ENCODE measurements at regions not wholly inside any gene's neighbourhood (a gene's known extent, or its start where the extent isn't known, plus 50 kb on each side); places are given as distances from the start of the nearest gene placed in this dataset.

DNA sequence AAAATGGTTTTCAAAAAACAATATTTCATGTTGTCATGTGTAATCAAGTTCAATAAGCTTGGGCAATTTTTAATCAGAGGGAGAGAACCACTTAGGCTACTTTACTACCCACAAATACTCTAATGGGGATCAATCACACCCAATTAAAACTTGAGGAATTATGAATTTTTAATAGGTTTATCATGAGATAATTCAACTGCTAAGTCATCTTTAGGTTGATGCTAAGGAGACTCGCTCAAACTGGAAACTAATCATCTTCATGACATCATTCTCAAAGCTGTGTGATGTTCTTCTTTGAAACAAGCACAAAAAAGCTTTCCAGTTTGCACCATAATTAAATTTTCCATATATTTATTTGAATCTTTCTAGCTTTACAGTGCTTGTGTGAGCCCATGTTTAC lies 867.5 kb downstream of the MAT2B start:
- intact Hi-C loops (cut with DNase I), result no loop called here
- DNase-seq (ENCODE audit: low spot score), result no peak

DNA sequence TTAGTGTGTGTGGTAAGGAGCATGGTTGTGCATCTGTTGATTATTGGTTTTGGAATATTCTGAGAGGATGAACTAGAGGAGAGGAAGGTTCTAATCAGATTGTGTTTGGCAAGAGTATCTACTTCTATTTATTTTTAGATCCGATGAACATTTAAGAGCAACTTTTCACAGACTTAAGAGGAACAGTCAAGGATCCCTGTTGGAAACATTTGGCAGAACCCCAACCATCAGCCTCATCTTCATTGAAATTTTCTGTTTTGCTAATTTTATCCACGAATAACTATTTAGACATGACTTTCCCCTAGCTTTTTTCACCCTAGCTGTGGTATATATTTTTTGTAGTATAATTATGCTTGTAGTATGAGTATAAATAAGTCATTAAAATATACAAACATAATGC lies 868.5 kb downstream of the MAT2B start:
- DNase-seq (ENCODE audit: low spot score), result no peak
- intact Hi-C loops (cut with DNase I), result no loop called here

DNA sequence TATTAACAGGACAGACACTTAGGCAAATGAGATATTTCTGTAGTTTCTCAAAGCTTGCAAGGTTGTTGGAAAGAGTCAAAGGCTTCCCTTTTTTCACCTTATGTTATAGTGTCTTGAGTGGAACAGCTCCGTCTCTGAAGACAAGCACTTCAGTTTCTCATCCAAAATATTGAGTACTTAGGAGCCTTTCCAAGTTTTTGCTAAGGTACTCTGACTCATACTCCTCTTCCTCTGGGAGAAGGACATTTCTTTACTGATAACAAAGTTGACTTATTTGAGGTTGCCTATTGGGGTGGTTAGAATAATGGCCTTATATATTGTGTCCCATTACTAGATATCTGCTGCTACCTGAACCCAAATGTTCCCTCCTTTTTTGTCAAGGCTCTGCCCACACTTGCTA lies 869.6 kb downstream of the MAT2B start:
- intact Hi-C loops (cut with DNase I), result no loop called here

DNA sequence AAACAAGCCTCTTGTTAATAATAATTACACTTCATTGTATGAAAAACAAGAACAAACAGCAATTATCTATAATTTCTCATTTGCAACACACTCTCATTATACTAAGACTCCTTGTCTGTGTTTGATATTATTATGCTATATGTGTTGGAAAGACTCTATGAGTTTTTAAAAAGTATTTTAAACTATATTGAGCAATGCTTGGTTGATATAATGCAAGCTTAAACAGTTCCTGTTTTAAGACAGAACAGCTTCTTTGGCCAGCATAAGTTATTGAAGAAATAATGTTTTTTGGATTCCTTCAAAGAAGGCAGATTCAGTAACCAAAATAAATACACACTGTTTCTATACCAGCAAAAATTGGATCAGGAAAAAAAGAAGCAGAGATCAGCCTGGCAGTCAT lies 871.4 kb downstream of the MAT2B start:
- intact Hi-C loops (cut with DNase I), result no loop called here
- DNase-seq (ENCODE audit: low spot score), result no peak

More for the DNA sequence above, 869.6 kb downstream of the MAT2B start:
- no peak for DNase-seq (ENCODE audit: low spot score)

DNA sequence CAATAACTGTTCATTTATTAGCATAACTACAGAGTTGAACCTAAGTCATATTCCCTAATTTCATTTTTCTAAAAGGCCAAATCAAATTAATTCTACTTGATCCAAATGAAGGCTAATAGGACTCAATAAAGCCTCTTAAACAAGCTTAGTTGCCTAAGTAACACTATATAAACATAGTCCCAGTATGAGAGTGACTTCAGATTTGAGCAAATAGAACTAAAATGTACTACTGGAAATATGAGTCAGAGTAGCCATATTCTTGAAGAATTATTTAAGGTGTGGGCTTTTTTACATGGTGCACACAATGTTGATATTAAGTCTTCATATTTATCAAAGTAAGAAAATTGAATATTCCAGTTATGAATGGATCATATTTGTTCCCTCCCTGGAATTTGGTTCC lies 872.3 kb downstream of the MAT2B start:
- DNase-seq (ENCODE audit: low spot score), result no peak
- intact Hi-C loops (cut with DNase I), result no loop called here

DNA sequence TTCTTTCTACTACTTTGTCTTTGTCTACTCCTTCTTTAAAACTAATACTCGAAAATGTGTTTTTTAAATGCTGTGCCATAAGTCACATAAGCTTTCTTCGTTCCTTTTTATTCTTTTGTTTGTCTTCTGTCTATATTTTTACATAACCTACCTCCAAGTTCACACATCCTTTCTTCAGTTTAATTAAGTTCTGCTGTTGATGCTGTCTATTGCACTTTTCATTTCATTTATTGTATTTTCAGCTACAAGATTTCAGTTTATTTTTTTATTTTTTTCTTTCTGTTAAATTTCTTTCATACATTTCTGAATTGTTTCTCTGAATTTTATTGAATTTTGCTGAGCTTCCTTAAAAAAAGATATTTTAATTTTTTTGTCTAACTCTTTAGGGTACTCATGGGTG lies 878.2 kb downstream of the MAT2B start:
- no peak for DNase-seq (ENCODE audit: low spot score)
- intact Hi-C loops (cut with DNase I), result no loop called here

DNA sequence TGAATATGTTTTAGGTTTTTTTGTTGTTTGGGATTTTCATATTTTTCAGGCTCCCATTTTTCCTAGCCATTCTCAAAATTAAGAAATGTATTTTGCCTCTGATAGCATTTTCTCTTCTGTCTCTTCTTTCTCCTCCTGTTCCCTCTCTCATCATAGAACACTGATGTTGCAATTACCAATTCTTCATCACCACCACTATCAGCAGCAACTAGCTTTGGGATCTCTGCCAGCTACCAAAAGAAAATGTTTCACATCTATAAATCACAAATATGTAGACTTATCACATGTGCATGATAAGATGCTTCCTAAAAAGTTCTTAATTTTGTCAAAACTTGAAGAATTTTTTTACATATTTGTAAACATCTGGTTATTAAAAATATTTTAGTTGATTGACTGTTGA lies 887.1 kb downstream of the MAT2B start:
- intact Hi-C loops (cut with DNase I), result no loop called here
- no peak for DNase-seq (ENCODE audit: low spot score)

DNA sequence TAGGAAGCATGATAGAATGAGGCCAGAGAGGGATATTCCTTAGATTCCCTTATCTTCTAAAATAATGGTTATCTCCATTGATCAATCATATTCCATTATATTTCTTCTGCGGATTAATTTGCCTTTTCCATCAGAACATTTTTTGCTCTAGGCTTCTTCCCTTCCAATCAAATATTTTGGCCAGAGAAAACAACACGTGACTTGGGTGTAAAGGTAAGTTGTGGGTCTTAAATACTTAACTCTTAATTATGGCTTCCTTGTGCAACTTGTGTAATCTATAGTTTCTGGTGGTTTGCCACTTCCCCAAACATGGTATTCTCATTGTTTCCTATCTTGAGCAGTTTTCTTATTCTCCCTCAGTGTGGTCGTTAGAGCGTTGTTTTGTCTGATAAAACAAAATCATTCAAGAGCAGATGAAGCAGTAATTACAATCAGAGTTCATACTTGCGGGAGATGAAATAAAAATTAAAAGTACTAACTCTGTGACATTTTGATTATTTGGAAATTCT lies 889.3 kb downstream of the MAT2B start:
- DNase-seq (ENCODE audit: low spot score), result no peak
- intact Hi-C loops (cut with DNase I), result no loop called here

DNA sequence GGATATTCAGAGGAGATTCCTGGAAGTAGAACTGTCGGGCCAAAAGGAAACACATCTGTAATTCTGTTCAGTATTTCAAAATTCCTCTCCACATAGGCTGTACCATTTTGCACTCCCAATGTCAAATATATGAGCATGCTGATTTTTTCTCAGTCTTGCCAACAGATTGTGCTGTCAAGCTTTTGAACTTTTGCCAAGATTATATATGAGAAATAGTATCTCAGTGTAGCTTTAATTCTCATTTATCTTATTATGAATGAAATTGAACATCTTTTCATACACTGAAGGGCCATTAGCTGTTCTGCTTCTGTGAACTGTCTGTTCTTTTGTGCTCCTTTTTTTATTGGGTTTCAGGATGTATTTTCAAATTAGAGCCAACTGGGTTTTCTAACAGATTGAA lies 907.1 kb downstream of the MAT2B start:
- intact Hi-C loops (cut with DNase I), result no loop called here
- DNase-seq (ENCODE audit: low spot score), result no peak

DNA sequence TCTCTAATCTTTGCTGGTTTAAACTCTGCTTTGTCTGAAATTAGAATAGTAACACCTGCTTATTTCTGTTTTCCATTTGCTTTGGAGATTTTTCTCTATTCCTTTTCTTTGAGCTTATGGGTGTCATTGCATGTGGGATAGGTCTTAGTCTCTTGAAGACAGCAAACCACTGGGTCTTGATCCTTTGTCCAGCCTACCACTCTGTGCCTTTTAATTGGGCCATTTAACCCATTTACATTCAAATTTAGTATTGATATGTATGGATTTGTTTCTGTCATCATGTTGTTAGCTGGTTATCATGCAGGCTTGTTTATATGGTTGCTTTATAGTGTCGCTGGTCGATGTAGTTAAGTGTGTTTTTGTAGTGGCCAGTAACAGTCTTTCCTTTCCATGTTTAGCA lies 914.7 kb downstream of the MAT2B start:
- intact Hi-C loops (cut with DNase I), result no loop called here
- no peak for DNase-seq (ENCODE audit: low spot score)

DNA sequence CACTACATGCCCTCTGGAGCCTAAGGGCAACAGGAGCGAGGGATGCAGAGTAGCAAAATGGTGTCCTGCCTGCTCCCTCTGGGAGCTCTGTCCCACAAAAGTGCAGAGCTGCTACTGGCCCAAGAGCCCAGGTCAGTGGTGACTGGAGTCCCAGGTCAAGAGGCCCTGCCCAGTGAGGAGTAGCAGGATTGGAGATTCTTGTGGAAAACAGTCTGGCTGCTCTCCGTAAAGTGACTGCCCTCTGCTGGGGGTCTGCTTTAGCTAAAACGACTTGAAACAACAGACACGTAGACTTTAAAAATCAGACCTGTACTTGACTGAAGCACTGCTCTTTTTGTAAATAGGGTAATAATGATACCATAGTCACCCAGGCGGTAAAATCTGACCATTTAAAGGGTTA lies 917.0 kb downstream of the MAT2B start:
- DNase-seq (ENCODE audit: low spot score), result no peak
- intact Hi-C loops (cut with DNase I), result no loop called here

DNA sequence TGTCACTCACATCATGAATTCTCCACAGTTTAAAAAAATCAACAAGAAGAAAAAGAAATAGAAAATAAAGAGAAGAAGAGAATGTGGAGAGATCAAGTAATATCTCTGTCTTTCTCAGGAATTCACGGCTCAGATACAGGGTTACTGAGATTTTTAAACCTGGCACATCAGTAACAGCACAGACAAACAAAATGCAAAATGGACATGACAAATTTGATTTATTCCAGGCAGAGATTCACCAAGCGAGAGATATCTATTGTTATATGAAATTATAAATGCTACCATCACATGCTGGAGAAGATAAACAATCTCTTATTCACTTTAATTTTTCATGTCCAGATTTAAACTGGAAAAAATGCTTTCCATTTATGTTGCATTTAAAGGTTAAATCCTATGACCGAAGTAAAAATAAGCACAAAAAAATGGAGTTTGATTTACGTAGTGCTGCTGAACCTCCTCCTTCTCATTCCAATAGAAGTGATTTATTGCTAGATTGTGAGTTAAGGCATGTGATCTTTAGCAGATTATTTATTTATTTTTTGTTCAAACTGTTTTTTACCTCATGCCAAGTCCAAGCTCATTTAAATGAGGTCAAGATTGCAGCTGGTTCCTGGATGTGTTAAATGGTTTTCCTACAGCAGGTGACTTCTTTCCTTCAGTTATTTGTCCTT lies 926.4 kb downstream of the MAT2B start:
- no peak for DNase-seq (ENCODE audit: low spot score)
- intact Hi-C loops (cut with DNase I), result no loop called here

DNA sequence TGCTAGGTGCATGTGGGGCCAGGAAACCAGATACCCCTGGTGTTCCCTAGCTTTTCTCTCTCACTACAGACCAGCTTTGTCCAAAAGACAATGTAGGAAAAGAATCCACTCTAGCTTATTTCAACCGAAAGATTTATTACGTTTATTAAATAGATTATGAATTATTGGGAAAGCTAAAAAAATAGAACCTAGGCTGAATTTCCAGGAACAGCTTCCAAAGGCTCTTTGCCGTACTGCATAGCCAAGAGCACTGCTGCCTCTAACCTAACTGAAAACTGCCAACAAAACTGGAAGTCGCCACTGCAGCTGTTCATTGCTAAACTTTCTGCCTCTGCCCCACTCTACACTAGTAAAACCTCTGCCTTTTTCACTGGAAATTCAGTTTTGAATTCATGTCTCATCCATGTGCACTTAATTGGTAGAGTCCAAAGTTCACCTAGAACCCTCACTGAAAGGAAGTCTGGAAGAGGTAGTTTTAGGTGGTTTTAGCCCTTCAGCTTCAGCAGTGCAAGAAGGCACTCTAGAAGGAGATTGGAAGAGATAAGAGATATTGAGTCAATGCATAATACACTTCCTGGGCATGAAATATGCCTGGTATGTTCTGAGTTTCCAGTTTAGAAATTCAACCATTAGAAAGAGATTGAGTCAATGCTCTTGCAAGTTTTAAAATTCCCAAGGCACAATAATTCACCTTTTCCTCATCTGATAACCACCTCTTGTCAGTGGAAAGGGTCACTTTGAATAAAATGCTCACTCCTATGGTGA lies 927.9 kb downstream of the MAT2B start:
- intact Hi-C loops (cut with DNase I), result no loop called here
- DNase-seq (ENCODE audit: low spot score), result no peak

DNA sequence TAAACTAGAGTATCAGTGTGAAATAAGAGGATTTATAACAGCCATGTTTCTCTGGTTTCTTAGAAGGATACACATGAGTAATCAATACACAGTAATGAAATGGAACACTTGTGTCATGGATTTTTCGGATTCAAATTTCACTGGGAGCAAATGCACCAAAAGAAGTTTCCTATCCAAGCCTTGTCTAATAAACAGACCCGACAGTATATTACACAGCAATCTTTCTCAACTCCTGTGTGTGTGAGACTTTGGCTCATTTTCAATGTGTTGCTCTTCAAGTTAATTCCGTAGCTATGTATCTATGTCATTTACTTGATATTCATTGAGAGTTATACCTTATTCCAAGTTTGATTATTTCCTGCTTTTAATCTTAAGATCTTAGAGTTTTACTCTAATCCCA lies 930.2 kb downstream of the MAT2B start:
- intact Hi-C loops (cut with DNase I), result no loop called here
- no peak for DNase-seq (ENCODE audit: low spot score)

DNA sequence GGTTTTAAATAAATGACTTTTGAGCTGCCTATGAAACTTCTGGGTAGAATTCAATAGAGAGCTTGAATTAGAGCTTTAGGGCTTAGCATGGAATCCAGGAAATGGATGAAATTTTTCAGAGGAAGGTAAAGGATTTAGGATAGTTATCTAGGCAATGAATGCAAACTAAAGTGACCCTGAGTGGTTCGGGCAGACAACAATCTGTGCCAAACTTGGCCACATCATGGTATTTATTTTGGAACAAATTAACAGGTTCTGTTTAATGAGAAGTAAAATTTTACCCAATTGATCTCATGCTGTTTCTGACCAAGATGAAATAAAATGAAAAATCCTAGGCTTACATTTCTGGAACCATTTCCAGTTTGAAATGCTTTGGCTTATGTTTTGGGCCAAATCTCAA lies 934.4 kb downstream of the MAT2B start:
- intact Hi-C loops (cut with DNase I), result no loop called here
- DNase-seq (ENCODE audit: low spot score), result no peak

DNA sequence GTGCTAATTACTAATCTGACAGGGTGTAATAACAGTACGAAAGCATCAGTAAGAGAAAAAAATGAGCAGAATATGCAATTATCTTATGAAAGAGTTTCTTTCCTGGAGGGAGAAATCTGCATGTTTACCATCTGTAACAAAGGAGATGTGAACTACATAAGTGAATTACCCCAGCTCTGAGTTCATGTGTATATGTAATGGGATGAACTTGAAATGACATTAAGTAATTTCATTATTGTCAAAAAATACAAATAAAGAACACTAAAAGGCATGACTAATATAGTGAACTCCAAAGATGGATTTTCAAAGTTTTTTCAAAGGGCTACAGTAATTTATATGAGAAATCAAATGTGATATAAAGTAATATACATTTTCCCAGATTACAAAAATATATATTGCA lies 944.0 kb downstream of the MAT2B start:
- DNase-seq (ENCODE audit: low spot score), result no peak
- intact Hi-C loops (cut with DNase I), result no loop called here

DNA sequence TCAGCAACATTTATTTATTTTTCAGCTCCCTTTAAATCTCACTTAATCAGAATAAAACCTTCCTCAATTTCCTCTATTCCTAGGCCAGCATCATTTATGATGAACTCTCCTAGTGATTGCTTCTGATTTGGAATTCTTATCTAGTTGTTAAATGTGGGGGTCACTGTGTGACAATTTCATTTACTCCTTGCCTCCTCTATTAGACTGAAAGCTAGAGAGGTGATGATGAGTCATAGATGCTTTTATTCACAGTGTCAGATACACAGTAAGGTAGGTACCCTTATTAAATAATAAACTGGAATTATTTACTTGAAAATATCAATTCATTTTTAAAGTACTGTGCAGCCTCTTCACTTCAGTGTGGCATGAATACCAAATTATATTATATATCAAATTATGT lies 960.6 kb downstream of the MAT2B start:
- no peak for DNase-seq (ENCODE audit: low spot score)
- intact Hi-C loops (cut with DNase I), result no loop called here

DNA sequence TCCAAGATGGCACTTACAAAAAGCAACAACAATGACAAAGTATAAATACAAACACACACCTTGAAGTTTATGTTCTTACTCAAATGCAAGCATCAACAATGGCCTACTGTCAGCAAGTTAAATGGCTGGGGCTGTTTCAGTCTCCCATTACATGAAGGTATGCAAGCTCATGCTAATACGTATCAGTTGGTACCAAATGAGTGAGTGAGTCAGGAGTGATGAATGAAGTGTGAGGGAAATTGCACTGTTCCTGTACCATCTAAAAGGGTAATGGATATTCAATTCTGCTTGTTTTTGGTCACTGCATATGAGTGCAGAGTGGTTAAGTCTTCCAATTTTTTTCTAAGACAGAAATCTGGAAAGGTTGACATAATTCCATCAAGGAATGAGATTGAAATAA lies 964.9 kb downstream of the MAT2B start:
- intact Hi-C loops (cut with DNase I), result loop anchor here (10.0 kb wide), 1 partner anchor 456 kb away; no protein-coding TSS in a partner anchor
- no peak for DNase-seq (ENCODE audit: low spot score)

DNA sequence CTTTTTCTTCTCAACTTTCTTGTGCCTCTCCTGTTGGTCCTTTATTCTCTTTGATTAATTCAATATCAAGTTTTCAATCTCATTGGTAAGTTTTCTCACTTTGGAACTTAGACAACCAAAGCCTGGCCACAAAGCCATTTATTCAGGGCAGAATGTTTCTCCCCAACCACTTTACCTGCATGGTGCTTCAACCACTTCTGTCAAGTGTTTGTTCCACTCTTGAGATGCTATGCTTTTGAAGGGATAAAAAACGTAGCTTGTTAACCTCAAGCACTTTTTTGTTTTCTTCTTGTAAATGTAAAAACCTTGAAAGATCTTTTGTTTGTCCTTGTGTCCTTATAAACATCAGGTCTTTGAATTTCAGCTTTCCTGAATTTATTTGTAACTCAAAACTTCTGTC lies 966.7 kb downstream of the MAT2B start:
- intact Hi-C loops (cut with DNase I), result loop anchor here (10.0 kb wide), 1 partner anchor 457 kb away; no protein-coding TSS in a partner anchor
- no peak for DNase-seq (ENCODE audit: low spot score)

DNA sequence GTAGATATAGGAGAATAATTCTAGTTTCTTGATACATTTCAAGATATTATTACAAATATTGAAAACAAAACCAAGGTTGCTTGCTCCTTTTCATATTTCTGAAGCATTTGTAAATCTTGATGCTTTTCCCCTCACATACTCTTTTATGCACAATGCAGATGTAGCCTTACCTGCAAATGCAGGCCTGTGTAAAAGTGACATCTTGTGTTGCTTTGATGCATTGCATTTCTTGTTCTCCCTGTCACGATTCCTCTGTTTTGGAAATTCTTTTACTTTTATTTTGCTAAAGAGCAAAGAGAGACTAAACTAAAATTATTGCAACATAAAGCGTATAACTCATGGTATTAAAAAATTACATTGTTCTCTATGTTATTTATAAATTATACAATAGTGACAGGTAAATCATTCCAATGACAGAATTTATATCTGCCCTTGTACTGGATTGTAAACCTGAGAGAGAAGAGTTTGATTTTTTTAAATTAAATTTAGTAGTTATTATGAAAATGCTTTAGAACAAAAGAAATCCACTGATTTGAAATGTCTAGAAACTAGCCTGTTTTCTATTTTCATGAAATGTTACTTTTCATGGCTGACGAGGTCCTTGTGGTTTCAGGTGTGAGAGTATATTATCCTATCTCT lies 970.0 kb downstream of the MAT2B start:
- intact Hi-C loops (cut with DNase I), result loop anchor here (5.0 to 10.0 kb wide), 2 partner anchors 428 to 461 kb away; no protein-coding TSS in a partner anchor
- no peak for DNase-seq (ENCODE audit: low spot score)

DNA sequence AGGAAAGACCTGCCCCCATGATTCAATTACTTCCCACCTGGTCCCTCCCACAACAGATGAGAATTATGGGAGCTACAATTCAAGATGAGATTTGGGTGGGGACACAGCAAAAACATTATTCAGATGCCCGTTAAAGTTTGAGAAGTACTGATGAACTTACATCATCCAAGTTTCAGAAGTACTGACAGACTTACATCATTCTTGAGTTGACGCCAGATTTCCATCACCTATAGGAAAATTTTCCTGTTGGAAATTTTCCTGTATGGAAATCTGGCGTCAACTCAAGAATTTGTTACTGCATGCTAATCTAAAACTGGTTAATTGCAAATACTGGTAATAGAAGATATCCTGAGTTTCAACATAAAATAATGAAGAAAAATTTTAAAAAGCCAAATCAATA lies 975.9 kb downstream of the MAT2B start:
- no peak for DNase-seq (ENCODE audit: low spot score)
- intact Hi-C loops (cut with DNase I), result no loop called here

All from cardiac septum (tissue), 1 donor.